ENCODE measurements at regions not wholly inside any gene's neighbourhood (a gene's known extent, or its start where the extent isn't known, plus 50 kb on each side); places are given as distances from the start of the nearest gene placed in this dataset.
"Not testable (repeated sequence)": the region's sequence is repeated elsewhere in the genome, so short reads cannot be mapped to it uniquely, and the experiment has no call there.

DNA sequence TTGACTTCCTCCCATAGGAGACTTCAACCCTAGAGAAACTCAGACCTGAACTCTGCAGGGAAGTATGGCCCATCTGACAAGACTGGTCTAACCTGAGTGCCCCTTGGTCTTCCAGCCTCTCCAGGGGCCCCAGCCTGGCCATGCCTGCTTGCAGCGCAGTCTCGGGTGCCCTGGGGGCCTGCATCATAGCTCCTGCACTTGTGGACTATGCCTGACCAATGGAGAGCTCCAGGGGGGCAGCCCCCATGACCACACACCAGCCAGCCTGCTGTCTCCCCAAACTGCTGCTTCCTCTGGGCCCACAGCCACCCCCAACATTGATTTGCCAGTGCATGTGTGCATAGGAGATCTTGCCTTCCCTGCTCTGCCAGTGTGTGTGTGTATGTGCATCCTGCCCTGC lies 608.6 kb upstream of the MARCKS start:
- no TSS peak for BruUV-seq (replicated peaks)
- no peak for TF ChIP-seq SIN3A (IDR thresholded peaks at IDR 0.05; ENCODE audit: borderline replicate concordance, insufficient read depth, low read depth, low read length)
- no peak for TF ChIP-seq CTCF (IDR thresholded peaks at IDR 0.05)
- TF ChIP-seq TCF7L2 (IDR thresholded peaks at IDR 0.05; ENCODE audit: low read depth, low read length), result no peak
- TF ChIP-seq POLR2AphosphoS5 (IDR thresholded peaks at IDR 0.05; ENCODE audit: low read depth, low read length), result no peak
- TF ChIP-seq, protein P1, sequence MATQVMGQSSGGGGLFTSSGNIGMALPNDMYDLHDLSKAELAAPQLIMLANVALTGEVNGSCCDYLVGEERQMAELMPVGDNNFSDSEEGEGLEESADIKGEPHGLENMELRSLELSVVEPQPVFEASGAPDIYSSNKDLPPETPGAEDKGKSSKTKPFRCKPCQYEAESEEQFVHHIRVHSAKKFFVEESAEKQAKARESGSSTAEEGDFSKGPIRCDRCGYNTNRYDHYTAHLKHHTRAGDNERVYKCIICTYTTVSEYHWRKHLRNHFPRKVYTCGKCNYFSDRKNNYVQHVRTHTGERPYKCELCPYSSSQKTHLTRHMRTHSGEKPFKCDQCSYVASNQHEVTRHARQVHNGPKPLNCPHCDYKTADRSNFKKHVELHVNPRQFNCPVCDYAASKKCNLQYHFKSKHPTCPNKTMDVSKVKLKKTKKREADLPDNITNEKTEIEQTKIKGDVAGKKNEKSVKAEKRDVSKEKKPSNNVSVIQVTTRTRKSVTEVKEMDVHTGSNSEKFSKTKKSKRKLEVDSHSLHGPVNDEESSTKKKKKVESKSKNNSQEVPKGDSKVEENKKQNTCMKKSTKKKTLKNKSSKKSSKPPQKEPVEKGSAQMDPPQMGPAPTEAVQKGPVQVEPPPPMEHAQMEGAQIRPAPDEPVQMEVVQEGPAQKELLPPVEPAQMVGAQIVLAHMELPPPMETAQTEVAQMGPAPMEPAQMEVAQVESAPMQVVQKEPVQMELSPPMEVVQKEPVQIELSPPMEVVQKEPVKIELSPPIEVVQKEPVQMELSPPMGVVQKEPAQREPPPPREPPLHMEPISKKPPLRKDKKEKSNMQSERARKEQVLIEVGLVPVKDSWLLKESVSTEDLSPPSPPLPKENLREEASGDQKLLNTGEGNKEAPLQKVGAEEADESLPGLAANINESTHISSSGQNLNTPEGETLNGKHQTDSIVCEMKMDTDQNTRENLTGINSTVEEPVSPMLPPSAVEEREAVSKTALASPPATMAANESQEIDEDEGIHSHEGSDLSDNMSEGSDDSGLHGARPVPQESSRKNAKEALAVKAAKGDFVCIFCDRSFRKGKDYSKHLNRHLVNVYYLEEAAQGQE (IDR thresholded peaks at IDR 0.05; ENCODE audit: insufficient read depth in 1 of 2, low read depth in 2 of 2, low read length in 1 of 2), result no peak
- Histone ChIP-seq H3K9me3 (ENCODE audit: control insufficient read depth, insufficient read depth, low read depth, low read length) (no peaks in the 10 kb centered on the region), H3K4me1 (ENCODE audit: control insufficient read depth, insufficient read depth, low read length) (no peaks in the 10 kb centered on the region), H3K27me3 (ENCODE audit: control insufficient read depth, insufficient read depth, low read length) (no peaks in the 10 kb centered on the region), H3K4me3 (ENCODE audit: low read depth in 2 of 2, low read length in 2 of 2) (no peak overlapping the region), H3K36me3 (ENCODE audit: control insufficient read depth, insufficient read depth, low read length) (no peaks in the 10 kb centered on the region), H3K27ac (ENCODE audit: low read length) (no peak overlapping the region)
- CTCF ChIA-PET, result no interaction called here
- ATAC-seq (no peak), DNase-seq (ENCODE audit: low read depth, low spot score) (no peak)
- in situ Hi-C loops (cut with HindIII; ENCODE audit: low pct_unique_long_range_greater_than_20kb, low sequenced_read_pairs), result no loop called here
- POLR2A ChIA-PET, result no interaction called here
- intact Hi-C loops (cut with micrococcal nuclease; ENCODE audit: unreplicated experiment), result no loop called here

DNA sequence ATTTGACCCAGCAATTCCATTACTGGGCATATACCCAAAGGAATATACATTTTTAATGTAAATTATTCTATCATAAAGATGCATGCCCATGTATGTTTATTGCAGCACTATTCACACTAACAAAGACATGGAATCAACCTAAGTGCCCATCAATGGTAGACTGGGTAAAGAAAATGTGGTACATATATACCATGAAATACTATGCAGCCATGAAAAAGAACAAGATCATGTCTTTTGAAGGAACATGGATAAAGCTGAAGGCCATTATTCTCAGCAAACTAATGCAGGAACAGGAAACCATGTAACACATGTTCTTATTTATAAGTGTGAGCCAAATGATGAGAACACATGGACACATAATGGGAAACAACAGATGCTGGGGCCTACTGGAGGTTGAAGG lies 603.0 kb upstream of the MARCKS start:
- ATAC-seq; CTCF ChIA-PET; H3K9me3 ChIP-seq (ENCODE audit: control insufficient read depth, insufficient read depth, low read depth, low read length); POLR2A ChIA-PET; H3K36me3 ChIP-seq (ENCODE audit: control insufficient read depth, insufficient read depth, low read length); BruUV-seq (replicated peaks); in situ Hi-C loops (cut with HindIII; ENCODE audit: low pct_unique_long_range_greater_than_20kb, low sequenced_read_pairs); H3K4me3 ChIP-seq (ENCODE audit: low read depth in 2 of 2, low read length in 2 of 2); H3K4me1 ChIP-seq (ENCODE audit: control insufficient read depth, insufficient read depth, low read length); intact Hi-C loops (cut with micrococcal nuclease; ENCODE audit: unreplicated experiment); H3K27me3 ChIP-seq (ENCODE audit: control insufficient read depth, insufficient read depth, low read length); DNase-seq (ENCODE audit: low read depth, low spot score); H3K27ac ChIP-seq (ENCODE audit: low read length): not testable (repeated sequence)

GRCh38 chr6:113258771-113259170 lies 598.4 kb upstream of the MARCKS start:
- Histone ChIP-seq H3K4me1 (ENCODE audit: control insufficient read depth, insufficient read depth, low read length) (no peaks in the 10 kb centered on the region), H3K36me3 (ENCODE audit: control insufficient read depth, insufficient read depth, low read length) (no peaks in the 10 kb centered on the region), H3K27ac (ENCODE audit: low read length) (no peak overlapping the region), H3K4me3 (ENCODE audit: low read depth in 2 of 2, low read length in 2 of 2) (no peak overlapping the region), H3K27me3 (ENCODE audit: control insufficient read depth, insufficient read depth, low read length) (no peaks in the 10 kb centered on the region), H3K9me3 (ENCODE audit: control insufficient read depth, insufficient read depth, low read depth, low read length) (peaks cover 4% of the 10 kb centered on the region; the same call in 1 of the 2 replicates)
- CTCF ChIA-PET, result no interaction called here
- POLR2A ChIA-PET, result no interaction called here
- intact Hi-C loops (cut with micrococcal nuclease; ENCODE audit: unreplicated experiment), result no loop called here
- ATAC-seq, result no peak
- TF ChIP-seq, protein P1 (IDR thresholded peaks at IDR 0.05; ENCODE audit: insufficient read depth in 1 of 2, low read depth in 2 of 2, low read length in 1 of 2), result no peak
- no peak for TF ChIP-seq SIN3A (IDR thresholded peaks at IDR 0.05; ENCODE audit: borderline replicate concordance, insufficient read depth, low read depth, low read length)
- DNase-seq (ENCODE audit: low read depth, low spot score), result no peak
- in situ Hi-C loops (cut with HindIII; ENCODE audit: low pct_unique_long_range_greater_than_20kb, low sequenced_read_pairs), result no loop called here
- BruUV-seq (replicated peaks), result no TSS peak
